Inflammatory macrophage (primary cell): ENCODE measurements at regions not wholly inside any gene's neighbourhood (a gene's known extent, or its start where the extent isn't known, plus 50 kb on each side); places are given as distances from the start of the nearest gene placed in this dataset.
"Not testable (repeated sequence)": the region's sequence is repeated elsewhere in the genome, so short reads cannot be mapped to it uniquely, and the experiment has no call there.

Source experiments
- DNase-seq, 2 donors: peaks; one replicate each; pipeline ENCODE4 v3.0.0-alpha.2; 2020 to 2022

DNA sequence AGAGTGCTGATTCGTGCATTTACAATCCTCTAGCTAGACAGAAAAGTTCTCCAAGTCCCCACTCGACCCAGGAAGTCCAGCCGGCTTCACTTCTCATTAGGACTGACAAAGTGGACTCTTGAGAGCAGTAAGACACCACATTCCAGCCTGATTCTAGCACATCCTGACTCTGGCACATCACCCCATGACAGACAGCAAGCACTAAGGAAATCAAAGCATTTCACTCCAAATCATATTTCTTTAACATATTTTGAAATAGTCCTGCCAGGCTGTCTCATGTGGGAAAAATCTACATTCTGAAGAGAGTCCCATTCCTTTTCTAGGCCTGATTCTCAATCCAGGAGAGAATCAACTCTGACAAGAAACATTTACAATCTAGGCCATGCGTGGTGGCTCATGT is 478.5 kb upstream of the AMELY start:
- DNase-seq, result no peak

DNA sequence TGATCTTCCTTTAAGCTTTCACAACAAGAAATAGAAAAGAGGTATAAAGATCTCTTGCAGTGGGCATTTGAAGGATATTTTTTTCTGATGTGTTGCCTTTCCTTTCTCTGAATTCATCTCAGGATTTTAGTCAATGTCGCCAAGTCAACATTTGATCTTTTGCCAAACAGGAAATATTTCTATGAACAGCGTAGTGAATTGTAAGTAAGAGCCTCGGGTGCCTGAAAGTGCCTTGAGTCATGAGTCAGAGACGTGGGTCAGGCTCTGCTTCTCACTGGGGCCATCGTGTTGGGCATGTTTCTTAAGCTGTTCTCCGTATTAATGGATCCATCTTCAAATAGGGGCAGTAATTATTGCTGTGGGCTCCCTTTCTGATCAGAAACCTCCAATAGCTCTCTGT is 471.4 kb upstream of the AMELY start:
- no peak for DNase-seq

GRCh38 chrY:7377091-7377490 is 465.5 kb upstream of the AMELY start:
- no peak for DNase-seq

DNA sequence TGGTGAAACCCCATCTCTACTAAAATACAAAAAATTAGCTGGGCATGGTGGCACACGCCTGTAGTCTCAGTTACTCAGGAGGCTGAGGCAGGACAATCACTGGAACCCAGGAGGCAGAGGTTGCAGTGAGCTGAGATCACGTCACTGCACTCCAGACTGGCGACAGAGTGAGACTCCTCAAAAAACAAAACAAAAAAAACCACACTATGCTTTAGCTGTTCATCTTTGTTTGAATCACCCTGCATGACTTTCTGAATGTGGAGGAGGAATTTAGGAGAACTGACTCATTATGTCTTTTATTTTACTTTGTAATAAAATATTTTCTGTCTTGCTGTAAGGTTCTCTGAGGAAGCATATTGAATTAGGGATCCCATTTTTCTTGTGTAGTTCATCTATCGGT is 462.9 kb upstream of the AMELY start:
- DNase-seq, result not testable (repeated sequence)

DNA sequence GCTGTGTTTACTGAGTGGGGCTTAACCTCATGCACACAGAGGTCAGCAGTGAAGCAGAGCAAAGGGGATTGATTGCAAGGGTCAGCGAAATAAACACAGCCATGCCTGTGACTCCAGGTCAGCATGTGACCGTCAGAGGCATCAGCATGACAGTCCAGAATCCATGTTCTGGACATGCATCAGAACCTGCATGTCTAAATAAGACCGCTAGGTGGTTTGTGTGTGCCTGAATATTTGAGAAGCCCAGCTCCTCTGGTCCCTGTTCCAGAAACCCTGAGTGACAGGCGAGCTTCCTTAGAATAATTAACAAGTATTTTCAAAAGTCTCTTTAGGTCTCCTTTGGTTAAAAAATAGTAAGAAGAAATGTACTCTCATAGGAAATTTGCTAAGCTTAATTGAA is 460.4 kb upstream of the AMELY start:
- not testable (repeated sequence) for DNase-seq

DNA sequence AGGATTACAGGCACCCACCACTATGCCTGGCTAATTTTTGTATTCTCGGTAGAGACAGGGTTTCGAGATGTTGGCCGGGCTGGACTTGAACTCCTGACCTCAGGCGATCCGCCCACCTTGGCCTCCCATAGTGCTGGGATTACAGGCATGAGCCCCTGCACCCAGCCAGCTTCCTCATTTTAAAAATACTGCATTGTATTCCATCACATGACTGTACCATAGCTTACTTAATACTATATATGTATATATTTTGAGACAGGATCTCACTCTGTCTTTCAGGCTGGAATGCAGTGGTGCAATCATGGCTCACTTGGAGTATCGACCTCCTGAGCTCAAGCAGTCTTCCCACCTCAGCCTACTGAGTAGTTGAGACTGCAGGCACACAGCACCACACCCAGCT is 459.5 kb upstream of the AMELY start:
- peak; percentile 60 to 62 for DNase-seq

GRCh38 chrY:7359520-7359919 is 448.0 kb upstream of the AMELY start:
- DNase-seq, result no peak

- no peak for DNase-seq
Observed at GRCh38 chrY:7358103-7358752, 446.7 kb upstream of the AMELY start.

DNA sequence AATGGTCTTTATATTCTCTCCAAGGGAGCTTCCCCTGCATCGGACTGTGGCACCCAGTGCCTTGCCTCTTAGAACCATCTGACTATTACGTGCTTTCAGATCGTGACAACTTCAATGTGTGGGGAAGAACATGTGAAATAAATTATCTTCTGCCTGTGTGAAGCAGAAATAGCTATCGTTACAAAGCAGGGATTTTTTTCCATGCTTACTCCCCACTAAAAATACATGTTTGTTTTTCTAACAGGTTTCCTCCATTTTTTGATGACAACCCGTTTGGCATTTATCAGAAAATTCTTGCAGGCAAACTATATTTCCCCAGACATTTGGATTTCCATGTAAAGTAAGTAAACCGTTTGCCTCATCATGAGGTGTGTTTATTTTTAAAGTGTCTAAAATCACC is 444.3 kb upstream of the AMELY start:
- DNase-seq, result not testable (repeated sequence)

- peak; percentile 30 to 33 for DNase-seq
Observed at GRCh38 chrY:7344661-7345060, 433.1 kb upstream of the AMELY start.

- DNase-seq, result no peak
Observed at GRCh38 chrY:7343261-7343660, 431.7 kb upstream of the AMELY start.

DNA sequence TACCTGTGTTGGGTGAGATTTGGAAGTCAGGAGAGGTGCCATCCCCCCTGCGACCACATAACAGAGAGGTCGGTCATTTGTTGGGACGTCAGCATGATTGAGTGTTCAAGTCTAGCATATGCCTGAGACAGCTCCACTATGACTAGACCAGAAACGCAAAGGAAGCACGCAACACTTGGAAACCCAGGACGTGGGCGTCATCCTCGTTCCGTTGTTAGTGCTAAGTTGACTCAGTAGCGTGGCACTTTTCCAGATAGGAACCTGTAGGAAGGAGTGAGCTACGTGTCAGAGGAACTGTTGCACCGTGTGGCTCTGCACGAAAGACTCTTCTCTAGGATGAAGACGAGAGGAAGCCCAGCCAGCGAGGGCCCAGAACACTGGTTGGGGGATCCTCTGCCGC is 431.2 kb upstream of the AMELY start:
- peak; percentile 32 to 65 for DNase-seq

- no peak for DNase-seq
Observed at GRCh38 chrY:7339391-7340087, 428.0 kb upstream of the AMELY start.

- no peak for DNase-seq
Observed at GRCh38 chrY:7336023-7336873, 424.7 kb upstream of the AMELY start.

DNA sequence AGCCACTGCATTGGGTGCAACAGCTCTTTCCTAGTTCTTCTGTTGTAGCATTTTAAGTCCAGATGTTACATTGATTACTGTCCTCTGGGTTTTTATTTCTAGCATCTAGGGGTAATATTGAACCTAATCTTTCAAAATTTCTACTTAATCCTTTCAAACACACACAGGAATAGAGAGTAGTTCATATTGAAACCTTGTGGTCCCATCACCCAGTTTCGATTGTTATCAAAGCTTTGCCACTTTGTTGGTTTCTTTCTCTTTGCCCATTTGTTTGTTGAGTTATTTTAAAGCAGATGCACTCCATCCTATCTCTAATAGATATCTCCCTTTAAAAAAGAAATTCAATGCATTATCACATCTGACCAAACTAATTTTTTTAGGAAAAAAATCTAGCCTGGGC is 422.9 kb upstream of the AMELY start:
- DNase-seq, result no peak

GRCh38 chrY:7326296-7327246 is 415.0 kb upstream of the AMELY start:
- no peak for DNase-seq

GRCh38 chrY:7325531-7325930 is 414.0 kb upstream of the AMELY start:
- no peak for DNase-seq

GRCh38 chrY:7320751-7321150 is 409.2 kb upstream of the AMELY start:
- no peak for DNase-seq

GRCh38 chrY:7320171-7320570 is 408.6 kb upstream of the AMELY start:
- not testable (repeated sequence) for DNase-seq

DNA sequence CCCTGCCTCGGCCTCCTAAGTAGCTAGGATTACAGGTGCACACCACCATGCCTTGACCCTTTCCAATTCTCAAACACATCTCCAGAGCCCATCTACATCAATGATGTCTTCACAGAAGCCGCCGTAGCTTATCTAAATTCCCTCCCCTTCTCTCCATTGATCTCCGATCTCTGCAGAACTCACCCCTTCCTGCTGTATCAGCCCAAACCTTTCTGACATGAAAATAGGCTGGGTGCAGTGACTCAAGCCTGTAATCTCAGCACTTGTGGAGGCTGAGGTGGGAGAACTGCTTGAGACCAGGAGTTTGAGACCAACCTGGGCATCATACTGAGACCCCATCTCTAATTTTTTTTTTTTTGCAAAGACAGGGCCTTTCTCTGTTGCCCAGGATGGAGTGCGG is 406.6 kb upstream of the AMELY start:
- no peak for DNase-seq

GRCh38 chrY:7317571-7317970 is 406.0 kb upstream of the AMELY start:
- peak; percentile 34 to 45 for DNase-seq

DNA sequence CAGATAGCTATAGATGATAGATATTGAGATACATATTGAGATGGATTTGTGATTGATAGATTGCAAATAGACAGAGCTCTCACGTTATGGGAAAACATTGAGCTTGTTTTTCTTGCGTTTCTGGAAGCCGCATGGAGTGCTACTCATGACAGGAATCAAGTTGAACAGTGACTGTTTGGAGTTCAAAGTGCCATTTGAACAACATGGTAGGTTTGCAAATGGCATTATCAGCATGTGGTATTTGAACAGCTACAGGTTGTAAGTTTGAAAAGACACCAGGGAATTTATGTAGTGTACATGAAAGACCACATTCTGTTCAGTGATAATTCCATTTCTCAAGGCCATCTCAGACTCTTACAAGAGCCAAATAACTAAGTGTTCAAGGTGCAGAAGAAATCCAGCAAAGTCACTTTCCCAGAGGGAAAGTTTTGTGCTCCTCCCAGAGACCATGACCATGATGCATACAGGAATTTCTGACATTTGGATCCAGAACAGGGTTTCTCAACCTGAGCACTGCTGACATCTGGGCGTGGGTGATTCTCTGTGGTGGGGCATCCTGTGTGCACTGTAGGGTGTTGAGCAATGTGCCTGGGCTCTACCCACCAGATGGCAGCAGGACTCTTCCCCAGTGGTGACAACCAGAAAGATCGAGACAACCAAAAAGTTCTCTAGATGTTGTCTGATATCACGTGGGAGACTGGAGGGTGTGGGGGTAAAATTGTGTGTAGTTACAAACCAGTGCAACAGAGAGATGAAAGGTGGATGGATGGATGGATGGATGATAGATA is 399.1 kb upstream of the AMELY start:
- peak; percentile 75 to 78 for DNase-seq
